ENCODE measurements at regions not wholly inside any gene's neighbourhood (a gene's known extent, or its start where the extent isn't known, plus 50 kb on each side); places are given as distances from the start of the nearest gene placed in this dataset.

GRCh38 chr2:38217401-38218188 lies 141.6 kb upstream of the CYP1B1 start:
- DNase-seq: no peak
- H3K4me3 ChIP-seq: no peak overlapping the region
- in situ Hi-C loops (cut with MboI; ENCODE audit: low pct_ligation_motif_present in 1 of 4, low pct_unique_long_range_greater_than_20kb in 1 of 4, low sequenced_read_pairs in 3 of 4): no loop called here
- intact Hi-C loops (cut with DNase I; ENCODE audit: low total_unique reads): no loop called here
- TF ChIP-seq POLR2A (IDR thresholded peaks at IDR 0.05): no peak
- TF ChIP-seq CTCF (IDR thresholded peaks at IDR 0.05): no peak
- peak overlapping the region in 2 of 4 donors; percentile 55 to 82 for H3K27ac ChIP-seq
- WGBS, 2 donors (ENCODE audit: low coverage in 1 of 2): 75 to 84% methylated on average over 6 of the region's 6 CpGs
- H3K36me3 ChIP-seq: no peaks in the 10 kb centered on the region
- H3K4me1 ChIP-seq: peaks cover 0 to 10% (median 7%) of the 10 kb centered on the region in 4 donors
- H3K9me3 ChIP-seq: no peaks in the 10 kb centered on the region
- no peaks in the 10 kb centered on the region for H3K27me3 ChIP-seq

- no peak for DNase-seq
- H3K4me3 ChIP-seq: no peak overlapping the region
- in situ Hi-C loops (cut with MboI; ENCODE audit: low pct_ligation_motif_present in 1 of 4, low pct_unique_long_range_greater_than_20kb in 1 of 4, low sequenced_read_pairs in 3 of 4): no loop called here
- peaks cover 0 to 10% (median 7%) of the 10 kb centered on the region in 4 donors for H3K4me1 ChIP-seq
- intact Hi-C loops (cut with DNase I; ENCODE audit: low total_unique reads): no loop called here
- no peaks in the 10 kb centered on the region for H3K9me3 ChIP-seq
- no peaks in the 10 kb centered on the region for H3K36me3 ChIP-seq
- H3K27ac ChIP-seq: no peak overlapping the region
- H3K27me3 ChIP-seq: no peaks in the 10 kb centered on the region
- TF ChIP-seq CTCF (IDR thresholded peaks at IDR 0.05) (no peak), EP300 (IDR thresholded peaks at IDR 0.05; ENCODE audit: low read depth) (no peak), POLR2A (IDR thresholded peaks at IDR 0.05) (no peak), POLR2AphosphoS5 (IDR thresholded peaks at IDR 0.05) (no peak)
These were observed 140.9 kb upstream of the CYP1B1 start for GRCh38 chr2:38216886-38217285.

DNA sequence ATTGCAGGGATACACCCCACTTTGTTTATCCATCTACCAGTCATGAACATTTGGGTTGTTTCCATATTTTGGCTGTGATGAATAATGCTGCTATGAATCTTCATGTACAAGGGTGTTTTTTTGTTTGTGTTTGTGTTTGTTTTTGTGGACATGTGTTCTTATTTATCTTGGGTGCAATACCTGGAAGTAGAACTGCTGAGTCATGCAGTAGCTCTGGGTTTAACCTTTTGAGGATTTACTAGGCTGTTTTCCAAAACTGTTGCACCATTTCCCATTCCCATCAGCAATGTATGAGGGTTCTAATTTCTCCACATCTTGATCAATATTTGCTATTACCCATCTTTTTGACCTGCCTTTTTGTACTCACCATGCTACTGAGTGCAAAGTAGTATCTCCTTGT lies 140.0 kb upstream of the CYP1B1 start:
- H3K27ac ChIP-seq: no peak overlapping the region
- no peaks in the 10 kb centered on the region for H3K27me3 ChIP-seq
- peaks cover 0 to 10% (median 7%) of the 10 kb centered on the region in 4 donors for H3K4me1 ChIP-seq
- TF ChIP-seq POLR2AphosphoS5 (IDR thresholded peaks at IDR 0.05) (no peak), EP300 (IDR thresholded peaks at IDR 0.05; ENCODE audit: low read depth) (no peak), CTCF (IDR thresholded peaks at IDR 0.05) (no peak), POLR2A (IDR thresholded peaks at IDR 0.05) (no peak)
- H3K36me3 ChIP-seq: no peaks in the 10 kb centered on the region
- no peak overlapping the region for H3K4me3 ChIP-seq
- no peaks in the 10 kb centered on the region for H3K9me3 ChIP-seq
- in situ Hi-C loops (cut with MboI; ENCODE audit: low pct_ligation_motif_present in 1 of 4, low pct_unique_long_range_greater_than_20kb in 1 of 4, low sequenced_read_pairs in 3 of 4): no loop called here
- intact Hi-C loops (cut with DNase I; ENCODE audit: low total_unique reads): no loop called here
- no peak for DNase-seq

DNA sequence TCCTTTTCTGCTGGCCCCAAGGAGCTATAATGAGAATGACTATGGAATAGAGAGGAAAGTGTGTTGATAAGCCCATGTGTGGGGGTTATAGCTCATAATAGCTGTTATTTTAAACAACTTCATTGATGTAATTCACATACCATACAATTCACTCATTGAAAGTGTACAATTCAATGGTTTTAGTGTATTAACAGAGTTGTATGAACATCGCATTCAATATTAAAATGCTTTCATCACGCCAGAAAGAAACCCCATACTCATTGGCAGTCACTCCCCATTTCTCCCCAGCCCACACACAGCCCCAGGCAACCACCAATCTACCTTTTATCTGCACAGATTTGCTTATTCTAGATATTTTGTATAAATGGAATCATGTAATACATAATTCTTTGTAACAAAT lies 139.6 kb upstream of the CYP1B1 start:
- Histone ChIP-seq H3K36me3 (no peaks in the 10 kb centered on the region), H3K27me3 (no peaks in the 10 kb centered on the region), H3K4me1 (peaks cover 0 to 10% (median 7%) of the 10 kb centered on the region in 4 donors), H3K4me3 (no peak overlapping the region), H3K9me3 (no peaks in the 10 kb centered on the region), H3K27ac (no peak overlapping the region)
- WGBS, 2 donors (ENCODE audit: low coverage in 1 of 2): 83 to 100% methylated on average over 2 of the region's 2 CpGs
- intact Hi-C loops (cut with DNase I; ENCODE audit: low total_unique reads) (no loop called here), in situ Hi-C loops (cut with MboI; ENCODE audit: low pct_ligation_motif_present in 1 of 4, low pct_unique_long_range_greater_than_20kb in 1 of 4, low sequenced_read_pairs in 3 of 4) (no loop called here)
- no peak for DNase-seq
- no peak for TF ChIP-seq EP300 (IDR thresholded peaks at IDR 0.05; ENCODE audit: low read depth)
- TF ChIP-seq POLR2AphosphoS5 (IDR thresholded peaks at IDR 0.05): no peak
- TF ChIP-seq POLR2A (IDR thresholded peaks at IDR 0.05): no peak
- no peak for TF ChIP-seq CTCF (IDR thresholded peaks at IDR 0.05)
